ENCODE measurements at regions not wholly inside any gene's neighbourhood (a gene's known extent, or its start where the extent isn't known, plus 50 kb on each side); places are given as distances from the start of the nearest gene placed in this dataset.
A peak's percentile ranks its signal among the peaks of the same experiment; 100 is the strongest.

GRCh38 chr2:196338440-196338839, 167.1 kb upstream of the STK17B start:
- no peak for DNase-seq (ENCODE audit: low spot score)
- H3K27me3 Mint-ChIP-seq, result peaks cover 6 to 15% of the 10 kb centered on the region in 2 donors
- no peaks in the 10 kb centered on the region for H3K36me3 Mint-ChIP-seq
- H3K9me3 Mint-ChIP-seq, result no peaks in the 10 kb centered on the region
- no peak overlapping the region for H3K27ac Mint-ChIP-seq
- H3K4me3 Mint-ChIP-seq, result no peak overlapping the region
- peaks cover 4 to 11% of the 10 kb centered on the region in 2 donors for H3K4me1 Mint-ChIP-seq (ENCODE audit: low read depth in 2 of 2)
- no peak for ATAC-seq

- H3K4me3 Mint-ChIP-seq, result no peak overlapping the region
- ATAC-seq, result no peak
Measured at GRCh38 chr2:196341277-196341841, 170.0 kb upstream of the STK17B start.

GRCh38 chr2:196344397-196344796, 173.0 kb upstream of the STK17B start:
- no peaks in the 10 kb centered on the region for H3K4me1 Mint-ChIP-seq (ENCODE audit: low read depth in 2 of 2)
- no peak overlapping the region for H3K27ac Mint-ChIP-seq
- no peaks in the 10 kb centered on the region for H3K9me3 Mint-ChIP-seq
- H3K36me3 Mint-ChIP-seq, result no peaks in the 10 kb centered on the region
- H3K4me3 Mint-ChIP-seq, result no peak overlapping the region
- no peak for DNase-seq (ENCODE audit: low spot score)
- H3K27me3 Mint-ChIP-seq, result no peaks in the 10 kb centered on the region
- no peak for ATAC-seq

More at GRCh38 chr2:196341277-196341841, 170.0 kb upstream of the STK17B start:
- no peak overlapping the region for H3K27ac Mint-ChIP-seq
- no peaks in the 10 kb centered on the region for H3K9me3 Mint-ChIP-seq
- H3K27me3 Mint-ChIP-seq, result no peaks in the 10 kb centered on the region
- peaks cover 4 to 5% of the 10 kb centered on the region in 2 donors for H3K4me1 Mint-ChIP-seq (ENCODE audit: low read depth in 2 of 2)
- DNase-seq (ENCODE audit: low spot score), result no peak
- no peaks in the 10 kb centered on the region for H3K36me3 Mint-ChIP-seq

- peaks cover 15 to 22% of the 10 kb centered on the region in 2 donors for H3K27me3 Mint-ChIP-seq
- H3K9me3 Mint-ChIP-seq, result no peaks in the 10 kb centered on the region
- ATAC-seq (peak in 1 of 2 donors; percentile 19), DNase-seq (ENCODE audit: low spot score) (no peak)
- H3K27ac Mint-ChIP-seq, result no peak overlapping the region
- peaks cover 4 to 6% of the 10 kb centered on the region in 2 donors for H3K4me1 Mint-ChIP-seq (ENCODE audit: low read depth in 2 of 2)
- no peak overlapping the region for H3K4me3 Mint-ChIP-seq
- no peaks in the 10 kb centered on the region for H3K36me3 Mint-ChIP-seq
Measured at GRCh38 chr2:196353717-196354116, 182.3 kb upstream of the STK17B start.

GRCh38 chr2:196354186-196354585, 182.8 kb upstream of the STK17B start:
- H3K27ac Mint-ChIP-seq, result no peak overlapping the region
- no peak overlapping the region for H3K4me3 Mint-ChIP-seq
- peaks cover 15 to 22% of the 10 kb centered on the region in 2 donors for H3K27me3 Mint-ChIP-seq
- ATAC-seq (peak in 1 of 2 donors; percentile 13), DNase-seq (ENCODE audit: low spot score) (no peak)
- H3K36me3 Mint-ChIP-seq, result no peaks in the 10 kb centered on the region
- H3K9me3 Mint-ChIP-seq, result no peaks in the 10 kb centered on the region
- peaks cover 4 to 6% of the 10 kb centered on the region in 2 donors for H3K4me1 Mint-ChIP-seq (ENCODE audit: low read depth in 2 of 2)

- Mint-ChIP-seq H3K4me3 (no peak overlapping the region), H3K36me3 (no peaks in the 10 kb centered on the region), H3K4me1 (ENCODE audit: low read depth in 2 of 2) (peaks cover 4 to 6% of the 10 kb centered on the region in 2 donors), H3K27me3 (peaks cover 19 to 22% of the 10 kb centered on the region in 2 donors), H3K27ac (no peak overlapping the region), H3K9me3 (no peaks in the 10 kb centered on the region)
- DNase-seq (ENCODE audit: low spot score) (no peak), ATAC-seq (peak in 1 of 2 donors; percentile 45)
Measured at GRCh38 chr2:196356332-196356731, 185.0 kb upstream of the STK17B start.

- peaks cover 2 to 4% of the 10 kb centered on the region in 2 donors for H3K4me1 Mint-ChIP-seq (ENCODE audit: low read depth in 2 of 2)
Measured at GRCh38 chr2:196360650-196361049, 189.3 kb upstream of the STK17B start.

GRCh38 chr2:196361606-196362326, 190.4 kb upstream of the STK17B start:
- DNase-seq (ENCODE audit: low spot score) (no peak), ATAC-seq (peak in 1 of 2 donors; percentile 51)
- Mint-ChIP-seq H3K4me3 (no peak overlapping the region), H3K36me3 (no peaks in the 10 kb centered on the region), H3K9me3 (no peaks in the 10 kb centered on the region), H3K4me1 (ENCODE audit: low read depth in 2 of 2) (peaks cover 2 to 5% of the 10 kb centered on the region in 2 donors), H3K27ac (no peak overlapping the region), H3K27me3 (peaks cover 10% of the 10 kb centered on the region in 2 donors)

More at GRCh38 chr2:196360650-196361049, 189.3 kb upstream of the STK17B start:
- DNase-seq (ENCODE audit: low spot score) (no peak), ATAC-seq (no peak)
- Mint-ChIP-seq H3K27me3 (peaks cover 15 to 19% of the 10 kb centered on the region in 2 donors), H3K9me3 (no peaks in the 10 kb centered on the region), H3K27ac (no peak overlapping the region), H3K36me3 (no peaks in the 10 kb centered on the region), H3K4me3 (no peak overlapping the region)

GRCh38 chr2:196362973-196363549, 191.7 kb upstream of the STK17B start:
- DNase-seq (ENCODE audit: low spot score), result no peak
- no peak for ATAC-seq
- Mint-ChIP-seq H3K9me3 (no peaks in the 10 kb centered on the region), H3K4me1 (ENCODE audit: low read depth in 2 of 2) (peaks cover 2 to 5% of the 10 kb centered on the region in 2 donors), H3K36me3 (no peaks in the 10 kb centered on the region), H3K27ac (no peak overlapping the region), H3K4me3 (no peak overlapping the region), H3K27me3 (peaks cover 0 to 7% of the 10 kb centered on the region in 2 donors)

GRCh38 chr2:196365145-196365544, 193.8 kb upstream of the STK17B start:
- ATAC-seq (no peak), DNase-seq (ENCODE audit: low spot score) (no peak)
- no peak overlapping the region for H3K4me3 Mint-ChIP-seq
- H3K36me3 Mint-ChIP-seq, result no peaks in the 10 kb centered on the region
- peaks cover 0 to 4% of the 10 kb centered on the region in 2 donors for H3K27me3 Mint-ChIP-seq
- H3K4me1 Mint-ChIP-seq (ENCODE audit: low read depth in 2 of 2), result peaks cover 2 to 5% of the 10 kb centered on the region in 2 donors
- peaks cover 6% of the 10 kb centered on the region for H3K9me3 Mint-ChIP-seq
- H3K27ac Mint-ChIP-seq, result no peak overlapping the region

GRCh38 chr2:196365923-196366322, 194.5 kb upstream of the STK17B start:
- Mint-ChIP-seq H3K27me3 (no peaks in the 10 kb centered on the region), H3K9me3 (peaks cover 6% of the 10 kb centered on the region), H3K4me1 (ENCODE audit: low read depth in 2 of 2) (peaks cover 2 to 5% of the 10 kb centered on the region in 2 donors), H3K4me3 (peak overlapping the region; percentile 21), H3K36me3 (no peaks in the 10 kb centered on the region), H3K27ac (no peak overlapping the region)
- DNase-seq (ENCODE audit: low spot score) (no peak), ATAC-seq (peak in 1 of 2 donors; percentile 48)

- H3K36me3 Mint-ChIP-seq, result no peaks in the 10 kb centered on the region
- ATAC-seq (no peak), DNase-seq (ENCODE audit: low spot score) (no peak)
- no peak overlapping the region for H3K4me3 Mint-ChIP-seq
- H3K27ac Mint-ChIP-seq, result no peak overlapping the region
- peaks cover 6% of the 10 kb centered on the region for H3K9me3 Mint-ChIP-seq
- H3K4me1 Mint-ChIP-seq (ENCODE audit: low read depth in 2 of 2), result peaks cover 2 to 5% of the 10 kb centered on the region in 2 donors
- H3K27me3 Mint-ChIP-seq, result no peaks in the 10 kb centered on the region
Measured at GRCh38 chr2:196367633-196368032, 196.3 kb upstream of the STK17B start.

- Mint-ChIP-seq H3K9me3 (peaks cover 6% of the 10 kb centered on the region), H3K4me1 (ENCODE audit: low read depth in 2 of 2) (peaks cover 2 to 5% of the 10 kb centered on the region in 2 donors), H3K4me3 (no peak overlapping the region), H3K27me3 (no peaks in the 10 kb centered on the region), H3K27ac (no peak overlapping the region), H3K36me3 (no peaks in the 10 kb centered on the region)
- DNase-seq (ENCODE audit: low spot score) (no peak), ATAC-seq (no peak)
Measured at GRCh38 chr2:196368546-196369225, 197.3 kb upstream of the STK17B start.

All from natural killer cell treated with Interleukin-12 subunit alpha and Interleukin-12 subunit beta and Interleukin-15 and Interleukin-18, amount 100 ng/mL, for 72 hours (primary cell).